Smooth muscle cell (in vitro differentiated cells): ENCODE measurements at regions not wholly inside any gene's neighbourhood (a gene's known extent, or its start where the extent isn't known, plus 50 kb on each side); places are given as distances from the start of the nearest gene placed in this dataset.
A peak's percentile ranks its signal among the peaks of the same experiment; 100 is the strongest.

Experiments used
- DNase-seq: peaks from one replicate; lab custom pipeline; 2025; ENCODE audit not compliant: unreplicated experiment; lab: John Stamatoyannopoulos, UW
- H2AFZ ChIP-seq: fragments of 200-600 bp; sonication (generic); 2 replicates; pipeline ENCODE4 v1.6.0; 2016; ENCODE audit warnings: antibody characterized with exemption, low read depth, mild to moderate bottlenecking
- H3F3A ChIP-seq: fragments of 200-600 bp; sonication (generic); 2 replicates; pipeline ENCODE4 v1.6.0; 2017; ENCODE audit warnings: antibody characterized with exemption, low read depth
- H3K27ac ChIP-seq: fragments of 200-600 bp; sonication (generic); 2 replicates; pipeline ENCODE4 v1.5.1; 2016; ENCODE audit warnings: low read depth, mild to moderate bottlenecking
- H3K27me3 ChIP-seq: fragments of 200-600 bp; sonication (generic); 2 replicates; pipeline ENCODE4 v1.6.1; 2016; ENCODE audit warnings: low read depth, mild to moderate bottlenecking
- H3K36me3 ChIP-seq: fragments of 200-600 bp; sonication (generic); 2 replicates; pipeline ENCODE4 v1.5.1; 2016; ENCODE audit warnings: low read depth
- H3K4me1 ChIP-seq: fragments of 200-600 bp; sonication (generic); 2 replicates; pipeline ENCODE4 v1.5.1; 2016; ENCODE audit warnings: low read depth
- H3K4me2 ChIP-seq: fragments of 200-600 bp; sonication (generic); 2 replicates; pipeline ENCODE4 v1.6.0; 2016; ENCODE audit warnings: mild to moderate bottlenecking
- H3K4me3 ChIP-seq: fragments of 200-600 bp; sonication (generic); 2 replicates; pipeline ENCODE4 v1.5.1; 2016; ENCODE audit warnings: mild to moderate bottlenecking
- H3K79me2 ChIP-seq: fragments of 200-600 bp; sonication (generic); 2 replicates; pipeline ENCODE4 v1.6.0; 2016; ENCODE audit warnings: low read depth, mild to moderate bottlenecking
- H3K9ac ChIP-seq: fragments of 200-600 bp; sonication (generic); 2 replicates; pipeline ENCODE4 v1.6.0; 2016; ENCODE audit warnings: low read depth
- H3K9me3 ChIP-seq: fragments of 200-600 bp; sonication (generic); replicated peaks from 2 replicates; pipeline ENCODE4 v1.5.1; 2016; ENCODE audit warnings: low read depth
- H4K20me1 ChIP-seq: fragments of 200-600 bp; sonication (generic); 2 replicates; pipeline ENCODE4 v1.6.0; 2016; ENCODE audit warnings: low read depth
- WGBS: methylation state at CpG from one replicate; pipeline ENCODE4 v1.1.7; 2016; ENCODE audit warnings: low lambda C conversion rate; 5-methylcytosine and 5-hydroxymethylcytosine counted together
- TF ChIP-seq, protein P1 (sequence below): fragments of 200-600 bp; sonication (generic); IDR thresholded peaks from 2 replicates; pipeline ENCODE4 v1.5.1; 2017; ENCODE audit warnings: borderline replicate concordance, mild to moderate bottlenecking, antibody characterized with exemption; ENCODE audit not compliant: insufficient read depth, poor library complexity, severe bottlenecking

GRCh38 chr16:85236818-85237150, 124.5 kb upstream of the CIBAR2 start:
- Histone ChIP-seq H3K27ac (no peak overlapping the region), H3K4me1 (peaks cover 16% of the 10 kb centered on the region), H3K9me3 (no peaks in the 10 kb centered on the region), H4K20me1 (peaks cover 5% of the 10 kb centered on the region), H3K9ac (no peak overlapping the region), H3K27me3 (no peaks in the 10 kb centered on the region), H3K79me2 (no peaks in the 10 kb centered on the region), H3K4me3 (no peak overlapping the region), H2AFZ (no peak overlapping the region), H3F3A (peaks cover 7% of the 10 kb centered on the region), H3K4me2 (no peak overlapping the region), H3K36me3 (no peaks in the 10 kb centered on the region)
- no peak for DNase-seq
- WGBS, result 52% methylated on average over 5 of the region's 5 CpGs
- TF ChIP-seq, protein P1, sequence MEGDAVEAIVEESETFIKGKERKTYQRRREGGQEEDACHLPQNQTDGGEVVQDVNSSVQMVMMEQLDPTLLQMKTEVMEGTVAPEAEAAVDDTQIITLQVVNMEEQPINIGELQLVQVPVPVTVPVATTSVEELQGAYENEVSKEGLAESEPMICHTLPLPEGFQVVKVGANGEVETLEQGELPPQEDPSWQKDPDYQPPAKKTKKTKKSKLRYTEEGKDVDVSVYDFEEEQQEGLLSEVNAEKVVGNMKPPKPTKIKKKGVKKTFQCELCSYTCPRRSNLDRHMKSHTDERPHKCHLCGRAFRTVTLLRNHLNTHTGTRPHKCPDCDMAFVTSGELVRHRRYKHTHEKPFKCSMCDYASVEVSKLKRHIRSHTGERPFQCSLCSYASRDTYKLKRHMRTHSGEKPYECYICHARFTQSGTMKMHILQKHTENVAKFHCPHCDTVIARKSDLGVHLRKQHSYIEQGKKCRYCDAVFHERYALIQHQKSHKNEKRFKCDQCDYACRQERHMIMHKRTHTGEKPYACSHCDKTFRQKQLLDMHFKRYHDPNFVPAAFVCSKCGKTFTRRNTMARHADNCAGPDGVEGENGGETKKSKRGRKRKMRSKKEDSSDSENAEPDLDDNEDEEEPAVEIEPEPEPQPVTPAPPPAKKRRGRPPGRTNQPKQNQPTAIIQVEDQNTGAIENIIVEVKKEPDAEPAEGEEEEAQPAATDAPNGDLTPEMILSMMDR, result no peak

GRCh38 chr16:85237817-85238216, 125.5 kb upstream of the CIBAR2 start:
- Histone ChIP-seq H3K9me3 (no peaks in the 10 kb centered on the region), H3K27me3 (no peaks in the 10 kb centered on the region), H3F3A (peaks cover 7% of the 10 kb centered on the region), H3K4me1 (peaks cover 16% of the 10 kb centered on the region), H3K79me2 (no peaks in the 10 kb centered on the region), H3K4me2 (peak overlapping the region; percentile 51), H2AFZ (no peak overlapping the region), H3K4me3 (no peak overlapping the region), H3K36me3 (no peaks in the 10 kb centered on the region), H3K27ac (no peak overlapping the region), H3K9ac (no peak overlapping the region), H4K20me1 (peaks cover 9% of the 10 kb centered on the region)
- 78% methylated on average over 6 of the region's 6 CpGs for WGBS
- no peak for DNase-seq
- TF ChIP-seq, protein P1, result no peak

DNA sequence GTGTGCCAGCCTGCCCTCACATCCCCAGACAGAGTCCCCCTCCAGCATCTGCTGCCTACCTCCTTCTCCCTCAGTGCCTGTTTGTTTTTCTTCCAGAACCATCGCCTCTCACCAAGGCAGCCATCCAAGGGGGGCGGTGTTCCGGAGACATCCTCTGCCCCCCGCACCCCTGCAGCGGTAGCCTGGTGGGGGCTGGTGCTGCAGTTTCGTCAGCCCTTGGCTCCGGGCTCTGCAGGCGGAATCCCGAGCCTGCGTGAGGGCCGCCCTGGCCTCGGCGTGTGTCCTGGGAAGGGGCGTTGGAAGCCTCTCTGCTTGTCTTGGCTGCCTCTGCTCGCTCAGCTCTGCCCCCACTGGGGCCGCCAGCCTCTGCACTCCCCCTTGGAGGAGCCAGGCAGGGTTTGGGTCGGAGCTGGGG, 126.0 kb upstream of the CIBAR2 start:
- WGBS, result 30% methylated on average over 17 of the region's 17 CpGs
- Histone ChIP-seq H3K27me3 (no peaks in the 10 kb centered on the region), H3K4me3 (no peak overlapping the region), H3K4me2 (peak overlapping the region; percentile 51), H3K4me1 (peaks cover 16% of the 10 kb centered on the region), H3K27ac (no peak overlapping the region), H3K9me3 (no peaks in the 10 kb centered on the region), H4K20me1 (peaks cover 9% of the 10 kb centered on the region), H3K9ac (no peak overlapping the region), H2AFZ (no peak overlapping the region), H3F3A (peaks cover 7% of the 10 kb centered on the region), H3K79me2 (no peaks in the 10 kb centered on the region), H3K36me3 (no peaks in the 10 kb centered on the region)
- TF ChIP-seq, protein P1, result no peak
- peak; percentile 44 for DNase-seq

GRCh38 chr16:85239239-85239638, 127.0 kb upstream of the CIBAR2 start:
- 78% methylated on average over 5 of the region's 5 CpGs for WGBS

More at GRCh38 chr16:85239239-85239638, 127.0 kb upstream of the CIBAR2 start:
- H3F3A ChIP-seq, result peaks cover 2% of the 10 kb centered on the region
- H3K4me1 ChIP-seq, result peaks cover 13% of the 10 kb centered on the region
- H3K27me3 ChIP-seq, result no peaks in the 10 kb centered on the region
- no peaks in the 10 kb centered on the region for H3K79me2 ChIP-seq
- peaks cover 9% of the 10 kb centered on the region for H4K20me1 ChIP-seq
- H2AFZ ChIP-seq, result no peak overlapping the region
- TF ChIP-seq, protein P1, result no peak
- no peaks in the 10 kb centered on the region for H3K9me3 ChIP-seq
- no peak for DNase-seq
- H3K4me2 ChIP-seq, result no peak overlapping the region
- H3K36me3 ChIP-seq, result no peaks in the 10 kb centered on the region
- H3K4me3 ChIP-seq, result no peak overlapping the region
- H3K27ac ChIP-seq, result no peak overlapping the region
- no peak overlapping the region for H3K9ac ChIP-seq
